ENCODE measurements at regions not wholly inside any gene's neighbourhood (a gene's known extent, or its start where the extent isn't known, plus 50 kb on each side); places are given as distances from the start of the nearest gene placed in this dataset.

DNA sequence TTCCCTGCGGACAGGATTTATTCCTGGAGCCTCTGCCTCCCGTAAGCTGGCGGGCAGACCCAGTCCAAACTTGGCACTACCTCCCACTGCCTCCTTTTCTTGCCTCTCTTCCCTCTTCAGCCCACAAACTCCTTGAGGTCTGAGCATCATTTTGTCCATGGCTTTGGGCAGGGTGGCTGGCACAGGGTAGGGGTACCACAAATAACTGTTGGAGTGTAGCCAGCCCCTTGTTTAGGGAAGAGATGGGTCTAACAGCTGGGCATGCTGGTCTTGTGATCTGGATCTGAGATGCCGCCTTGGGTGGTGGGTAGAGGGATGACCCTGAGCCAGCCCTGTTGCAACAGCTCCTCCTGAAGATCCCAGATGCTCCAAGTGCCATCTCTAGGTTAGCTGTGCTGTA lies 71.4 kb upstream of the CLDN14 start:
- H3K27me3 ChIP-seq (ENCODE audit: control insufficient read depth in 3 of 3, insufficient read depth in 3 of 3, low read length in 3 of 3), result peaks cover 0 to 4% (median 2%) of the 10 kb centered on the region in 3 donors
- H3K4me1 ChIP-seq (ENCODE audit: control insufficient read depth in 3 of 3, insufficient read depth in 2 of 3, low read depth in 1 of 3, low read length in 2 of 3), result no peaks in the 10 kb centered on the region
- FAIRE-seq (no peak), DNase-seq (no peak)
- no peak overlapping the region for H3K27ac ChIP-seq (ENCODE audit: low read depth in 1 of 3, low read length in 2 of 3)
- no peaks in the 10 kb centered on the region for H3K9me3 ChIP-seq (ENCODE audit: control insufficient read depth in 2 of 2, insufficient read depth in 1 of 2, low read depth in 1 of 2, low read length in 1 of 2)
- no peak overlapping the region for H3K4me3 ChIP-seq (ENCODE audit: low read depth in 1 of 3, low read length in 3 of 3)
- WGBS, 3 donors, result 78 to 92% (median 90%) methylated on average over 4 of the region's 4 CpGs
- H3K36me3 ChIP-seq (ENCODE audit: control insufficient read depth in 3 of 3, insufficient read depth in 2 of 3, low read depth in 1 of 3, low read length in 3 of 3), result no peaks in the 10 kb centered on the region

DNA sequence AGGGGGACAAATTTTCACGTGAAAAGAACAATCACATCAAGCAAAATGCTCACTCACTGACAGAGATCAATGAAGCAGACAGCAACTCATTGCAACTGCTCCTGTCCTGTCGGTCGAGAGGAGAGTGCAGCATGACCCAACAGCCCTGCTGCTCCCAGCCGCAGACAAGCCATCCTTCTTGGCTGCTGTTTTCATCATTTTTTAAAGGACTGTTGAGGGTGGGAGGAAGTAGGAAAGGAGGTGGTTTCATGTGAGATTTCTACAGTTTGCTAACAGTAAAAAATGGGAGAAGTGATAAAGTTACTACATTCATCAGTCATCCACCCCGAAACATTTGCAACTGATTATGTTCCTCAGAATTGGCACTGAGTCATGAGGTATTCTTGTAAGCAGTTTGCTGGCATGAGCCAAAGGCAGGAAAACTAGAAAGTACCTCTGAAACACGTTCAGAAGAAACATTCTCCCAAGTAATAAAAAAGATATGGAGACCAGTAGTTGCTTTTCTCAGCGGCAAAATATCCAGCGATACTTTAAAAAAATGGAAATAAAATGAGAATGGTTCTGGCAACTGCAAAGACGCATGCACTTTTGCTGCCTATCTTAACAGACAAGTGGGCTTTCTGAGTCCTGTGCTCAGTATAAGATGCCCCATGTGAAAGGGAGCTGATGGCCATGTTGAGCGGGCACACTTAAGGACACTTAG lies 72.0 kb upstream of the CLDN14 start:
- peaks cover 0 to 6% (median 2%) of the 10 kb centered on the region in 3 donors for H3K27me3 ChIP-seq (ENCODE audit: control insufficient read depth in 3 of 3, insufficient read depth in 3 of 3, low read length in 3 of 3)
- 63 to 69% (median 64%) methylated on average over 10 of the region's 10 CpGs for WGBS, 3 donors
- H3K9me3 ChIP-seq (ENCODE audit: control insufficient read depth in 2 of 2, insufficient read depth in 1 of 2, low read depth in 1 of 2, low read length in 1 of 2), result no peaks in the 10 kb centered on the region
- H3K4me3 ChIP-seq (ENCODE audit: low read depth in 1 of 3, low read length in 3 of 3), result no peak overlapping the region
- DNase-seq, result no peak
- H3K27ac ChIP-seq (ENCODE audit: low read depth in 1 of 3, low read length in 2 of 3), result no peak overlapping the region
- FAIRE-seq, result no peak
- H3K4me1 ChIP-seq (ENCODE audit: control insufficient read depth in 3 of 3, insufficient read depth in 2 of 3, low read depth in 1 of 3, low read length in 2 of 3), result no peaks in the 10 kb centered on the region
- no peaks in the 10 kb centered on the region for H3K36me3 ChIP-seq (ENCODE audit: control insufficient read depth in 3 of 3, insufficient read depth in 2 of 3, low read depth in 1 of 3, low read length in 3 of 3)

GRCh38 chr21:36552434-36552785 lies 72.5 kb upstream of the CLDN14 start:
- DNase-seq, result no peak
- Histone ChIP-seq H3K27ac (ENCODE audit: low read depth in 1 of 3, low read length in 2 of 3) (no peak overlapping the region), H3K36me3 (ENCODE audit: control insufficient read depth in 3 of 3, insufficient read depth in 2 of 3, low read depth in 1 of 3, low read length in 3 of 3) (no peaks in the 10 kb centered on the region), H3K4me3 (ENCODE audit: low read depth in 1 of 3, low read length in 3 of 3) (no peak overlapping the region), H3K9me3 (ENCODE audit: control insufficient read depth in 2 of 2, insufficient read depth in 1 of 2, low read depth in 1 of 2, low read length in 1 of 2) (no peaks in the 10 kb centered on the region), H3K4me1 (ENCODE audit: control insufficient read depth in 3 of 3, insufficient read depth in 2 of 3, low read depth in 1 of 3, low read length in 2 of 3) (no peaks in the 10 kb centered on the region), H3K27me3 (ENCODE audit: control insufficient read depth in 3 of 3, insufficient read depth in 3 of 3, low read length in 3 of 3) (peaks cover 0 to 6% (median 2%) of the 10 kb centered on the region in 3 donors)
- no peak for FAIRE-seq

DNA sequence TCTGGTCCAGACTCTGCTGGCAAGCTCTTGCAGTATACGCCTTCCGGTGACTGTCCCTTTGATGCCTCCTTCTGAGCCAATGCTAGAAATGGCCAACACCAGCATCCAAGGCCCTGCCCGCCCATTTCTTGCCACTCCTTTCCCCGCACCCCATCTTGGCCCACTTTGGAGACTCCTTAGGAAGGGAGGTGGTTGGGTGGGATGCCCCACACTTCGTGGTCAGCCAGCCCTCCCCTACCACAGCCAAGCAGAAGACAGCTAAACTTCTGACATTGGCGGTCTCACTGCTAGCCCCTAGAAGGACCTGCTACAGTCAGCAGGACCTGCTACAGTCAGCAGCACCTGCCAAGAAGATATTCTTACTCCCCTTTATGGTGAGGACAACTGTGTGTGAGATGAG lies 73.5 kb upstream of the CLDN14 start:
- Histone ChIP-seq H3K27ac (ENCODE audit: low read depth in 1 of 3, low read length in 2 of 3) (no peak overlapping the region), H3K27me3 (ENCODE audit: control insufficient read depth in 3 of 3, insufficient read depth in 3 of 3, low read length in 3 of 3) (peaks cover 0 to 6% (median 2%) of the 10 kb centered on the region in 3 donors), H3K36me3 (ENCODE audit: control insufficient read depth in 3 of 3, insufficient read depth in 2 of 3, low read depth in 1 of 3, low read length in 3 of 3) (no peaks in the 10 kb centered on the region), H3K9me3 (ENCODE audit: control insufficient read depth in 2 of 2, insufficient read depth in 1 of 2, low read depth in 1 of 2, low read length in 1 of 2) (no peaks in the 10 kb centered on the region), H3K4me3 (ENCODE audit: low read depth in 1 of 3, low read length in 3 of 3) (no peak overlapping the region), H3K4me1 (ENCODE audit: control insufficient read depth in 3 of 3, insufficient read depth in 2 of 3, low read depth in 1 of 3, low read length in 2 of 3) (no peaks in the 10 kb centered on the region)
- WGBS, 3 donors, result 83 to 90% (median 85%) methylated on average over 5 to 6 of the region's 6 CpGs
- FAIRE-seq (no peak), DNase-seq (no peak)

- 73 to 82% (median 76%) methylated on average over 15 of the region's 15 CpGs for WGBS, 3 donors
- Histone ChIP-seq H3K4me1 (ENCODE audit: control insufficient read depth in 3 of 3, insufficient read depth in 2 of 3, low read depth in 1 of 3, low read length in 2 of 3) (no peaks in the 10 kb centered on the region), H3K27ac (ENCODE audit: low read depth in 1 of 3, low read length in 2 of 3) (no peak overlapping the region), H3K4me3 (ENCODE audit: low read depth in 1 of 3, low read length in 3 of 3) (no peak overlapping the region), H3K27me3 (ENCODE audit: control insufficient read depth in 3 of 3, insufficient read depth in 3 of 3, low read length in 3 of 3) (peaks cover 0 to 6% (median 2%) of the 10 kb centered on the region in 3 donors), H3K9me3 (ENCODE audit: control insufficient read depth in 2 of 2, insufficient read depth in 1 of 2, low read depth in 1 of 2, low read length in 1 of 2) (no peaks in the 10 kb centered on the region), H3K36me3 (ENCODE audit: control insufficient read depth in 3 of 3, insufficient read depth in 2 of 3, low read depth in 1 of 3, low read length in 3 of 3) (no peaks in the 10 kb centered on the region)
- DNase-seq, result no peak
- FAIRE-seq, result no peak
Observed at GRCh38 chr21:36554411-36555157, 74.7 kb upstream of the CLDN14 start.

- FAIRE-seq (no peak), DNase-seq (no peak)
- no peaks in the 10 kb centered on the region for H3K9me3 ChIP-seq (ENCODE audit: control insufficient read depth in 2 of 2, insufficient read depth in 1 of 2, low read depth in 1 of 2, low read length in 1 of 2)
- no peak overlapping the region for H3K4me3 ChIP-seq (ENCODE audit: low read depth in 1 of 3, low read length in 3 of 3)
- 63 to 67% (median 65%) methylated on average over 16 of the region's 16 CpGs for whole genome bisulfite sequencing, 3 donors
- H3K36me3 ChIP-seq (ENCODE audit: control insufficient read depth in 3 of 3, insufficient read depth in 2 of 3, low read depth in 1 of 3, low read length in 3 of 3), result no peaks in the 10 kb centered on the region
- no peaks in the 10 kb centered on the region for H3K4me1 ChIP-seq (ENCODE audit: control insufficient read depth in 3 of 3, insufficient read depth in 2 of 3, low read depth in 1 of 3, low read length in 2 of 3)
- no peak overlapping the region for H3K27ac ChIP-seq (ENCODE audit: low read depth in 1 of 3, low read length in 2 of 3)
- H3K27me3 ChIP-seq (ENCODE audit: control insufficient read depth in 3 of 3, insufficient read depth in 3 of 3, low read length in 3 of 3), result peaks cover 0 to 6% (median 2%) of the 10 kb centered on the region in 3 donors
Observed at GRCh38 chr21:36555199-36555800, 75.4 kb upstream of the CLDN14 start.

GRCh38 chr21:36557316-36557715 lies 77.4 kb upstream of the CLDN14 start:
- Histone ChIP-seq H3K4me1 (ENCODE audit: control insufficient read depth in 3 of 3, insufficient read depth in 2 of 3, low read depth in 1 of 3, low read length in 2 of 3) (no peaks in the 10 kb centered on the region), H3K27ac (ENCODE audit: low read depth in 1 of 3, low read length in 2 of 3) (no peak overlapping the region), H3K27me3 (ENCODE audit: control insufficient read depth in 3 of 3, insufficient read depth in 3 of 3, low read length in 3 of 3) (peaks cover 0 to 6% (median 0%) of the 10 kb centered on the region in 3 donors), H3K36me3 (ENCODE audit: control insufficient read depth in 3 of 3, insufficient read depth in 2 of 3, low read depth in 1 of 3, low read length in 3 of 3) (no peaks in the 10 kb centered on the region), H3K9me3 (ENCODE audit: control insufficient read depth in 2 of 2, insufficient read depth in 1 of 2, low read depth in 1 of 2, low read length in 1 of 2) (no peaks in the 10 kb centered on the region), H3K4me3 (ENCODE audit: low read depth in 1 of 3, low read length in 3 of 3) (no peak overlapping the region)
- 75 to 91% (median 86%) methylated on average over 3 of the region's 3 CpGs for WGBS, 3 donors
- DNase-seq (no peak), FAIRE-seq (no peak)

DNA sequence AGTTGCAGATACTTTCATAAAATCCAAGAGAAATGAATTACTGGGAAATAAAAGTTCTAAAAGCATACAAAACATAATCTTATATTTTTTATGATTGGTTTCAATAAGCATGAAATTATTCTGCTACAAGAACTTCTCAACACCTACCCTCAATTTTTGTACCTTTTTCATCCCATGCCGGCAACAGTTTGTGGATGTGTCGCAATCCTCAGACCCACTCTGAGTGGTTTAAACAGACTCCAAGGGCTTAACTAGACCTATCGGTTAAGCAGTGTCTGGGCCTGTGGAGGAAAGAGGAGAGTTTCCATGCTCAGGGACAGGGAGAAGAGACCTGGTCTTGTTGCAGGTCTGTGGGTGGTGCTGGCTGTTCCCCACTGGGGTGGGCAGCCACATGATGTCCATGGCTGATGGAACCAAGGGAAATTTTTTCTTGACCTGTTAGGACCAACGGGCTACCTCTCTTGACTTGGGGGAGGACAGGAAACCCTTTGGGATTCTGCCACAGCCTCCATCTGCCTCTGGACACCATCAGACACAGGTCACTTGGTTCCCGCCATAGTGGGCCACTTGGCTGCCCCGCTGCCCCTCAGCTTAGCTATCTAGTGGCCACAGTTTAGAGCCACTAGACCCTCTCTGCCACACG lies 81.1 kb upstream of the CLDN14 start:
- Histone ChIP-seq H3K27me3 (ENCODE audit: control insufficient read depth in 3 of 3, insufficient read depth in 3 of 3, low read length in 3 of 3) (peaks cover 0 to 5% (median 0%) of the 10 kb centered on the region in 3 donors), H3K4me3 (ENCODE audit: low read depth in 1 of 3, low read length in 3 of 3) (no peak overlapping the region), H3K36me3 (ENCODE audit: control insufficient read depth in 3 of 3, insufficient read depth in 2 of 3, low read depth in 1 of 3, low read length in 3 of 3) (no peaks in the 10 kb centered on the region), H3K27ac (ENCODE audit: low read depth in 1 of 3, low read length in 2 of 3) (no peak overlapping the region), H3K4me1 (ENCODE audit: control insufficient read depth in 3 of 3, insufficient read depth in 2 of 3, low read depth in 1 of 3, low read length in 2 of 3) (no peaks in the 10 kb centered on the region), H3K9me3 (ENCODE audit: control insufficient read depth in 2 of 2, insufficient read depth in 1 of 2, low read depth in 1 of 2, low read length in 1 of 2) (no peaks in the 10 kb centered on the region)
- DNase-seq (no peak), FAIRE-seq (no peak)
- 83 to 91% (median 86%) methylated on average over 7 of the region's 7 CpGs for WGBS, 3 donors

All from small intestine (tissue), 7 donors.